SK-N-SH (cell line): ENCODE measurements at regions not wholly inside any gene's neighbourhood (a gene's known extent, or its start where the extent isn't known, plus 50 kb on each side); places are given as distances from the start of the nearest gene placed in this dataset.

Source experiments
- CTCF ChIA-PET: fragments of 300-600, 350-600 bp; formaldehyde crosslinking; extraction: SDS; loops from one replicate; lab custom pipeline; 2021; lab: Yijun Ruan, JAX
- POLR2A ChIA-PET: fragments of 350-600 bp; sonication (Branson Sonifier 250); formaldehyde crosslinking; extraction: SDS; loops from one replicate; lab custom pipeline; 2020; ENCODE audit warnings: antibody characterized with exemption, inconsistent platforms; lab: Yijun Ruan, JAX
- DNase-seq: peaks from one replicate; pipeline ENCODE4 v3.0.0; 2012
- H2AFZ ChIP-seq: fragments of 200-600 bp; sonication (generic); 2 replicates; pipeline ENCODE4 v1.8.1; 2016; ENCODE audit warnings: antibody characterized with exemption, mild to moderate bottlenecking, low read depth
- H3F3A ChIP-seq: fragments of 200-600 bp; sonication (generic); replicated peaks from 2 replicates; pipeline ENCODE3; 2016; ENCODE audit warnings: antibody characterized with exemption, mild to moderate bottlenecking; ENCODE audit not compliant: insufficient read depth
- H3K27ac ChIP-seq, 2 experiments: fragments of 200-500 bp in 1 of 2; fragments of 200-600 bp in 1 of 2; sonication (Bioruptor generic) in 1 of 2; sonication (generic), shearing (Covaris generic) in 1 of 2; 2 replicates each; pipeline versions ENCODE4 v1.5.1 to v1.6.1; 2014 to 2016; ENCODE audit warnings: low read depth in 2 of 2, inconsistent platforms in 1 of 2, low read length in 1 of 2, mild to moderate bottlenecking in 1 of 2, mixed read lengths in 1 of 2
- H3K27me3 ChIP-seq: fragments of 200-600 bp; sonication (generic), shearing (Covaris generic); 2 replicates; pipeline ENCODE4 v1.6.1; 2016; ENCODE audit warnings: mixed run types; ENCODE audit not compliant: insufficient read depth
- H3K36me3 ChIP-seq, 2 experiments: fragments of 200-500 bp in 1 of 2; fragments of 200-600 bp in 1 of 2; sonication (Bioruptor generic) in 1 of 2; sonication (generic) in 1 of 2; replicated peaks in 1 of 2; 2 replicates each; pipeline versions ENCODE3 to v1.5.1; 2014 to 2016; ENCODE audit warnings: low read length in 1 of 2, mild to moderate bottlenecking in 1 of 2; ENCODE audit not compliant: insufficient read depth in 2 of 2, control insufficient read depth in 1 of 2
- H3K4me1 ChIP-seq, 2 experiments: fragments of 200-500 bp in 1 of 2; fragments of 200-600 bp in 1 of 2; sonication (Bioruptor generic) in 1 of 2; sonication (generic), shearing (Covaris generic) in 1 of 2; 2 replicates each; pipeline versions ENCODE4 v1.5.1 to v1.6.1; 2014 to 2016; ENCODE audit warnings: low read depth in 1 of 2, low read length in 1 of 2, mixed run types in 1 of 2; ENCODE audit not compliant: insufficient read depth in 2 of 2, control insufficient read depth in 1 of 2
- H3K4me2 ChIP-seq: fragments of 200-600 bp; sonication (generic), shearing (Covaris generic); 2 replicates; pipeline ENCODE4 v1.6.1; 2017; ENCODE audit warnings: mixed run types
- H3K4me3 ChIP-seq, 2 experiments: fragments of 200-500 bp in 1 of 2; fragments of 200-600 bp in 1 of 2; sonication (Bioruptor generic) in 1 of 2; sonication (generic), shearing (Covaris generic) in 1 of 2; 2 replicates each; pipeline versions ENCODE4 v1.5.1 to v1.8.1; 2014 to 2016; ENCODE audit warnings: low read depth in 2 of 2, inconsistent platforms in 1 of 2, low read length in 1 of 2, mild to moderate bottlenecking in 1 of 2, mixed read lengths in 1 of 2, moderate library complexity in 1 of 2
- H3K79me2 ChIP-seq: fragments of 200-600 bp; sonication (generic); 2 replicates; pipeline ENCODE4 v1.8.1; 2017; ENCODE audit warnings: mild to moderate bottlenecking; ENCODE audit not compliant: insufficient read depth
- H3K9ac ChIP-seq: fragments of 200-600 bp; sonication (generic); 2 replicates; pipeline ENCODE4 v1.6.1; 2017; ENCODE audit warnings: mixed run types
- H3K9me2 ChIP-seq: fragments of 200-600 bp; sonication (generic); 2 replicates; pipeline ENCODE4 v1.6.1; 2017; ENCODE audit warnings: mixed run types
- H3K9me3 ChIP-seq: fragments of 200-600 bp; sonication (generic); 2 replicates; pipeline ENCODE4 v1.6.1; 2017; ENCODE audit warnings: mixed run types, mild to moderate bottlenecking, moderate library complexity
- H4K20me1 ChIP-seq: fragments of 200-600 bp; sonication (generic); 2 replicates; pipeline ENCODE4 v1.6.1; 2017; ENCODE audit warnings: mild to moderate bottlenecking, mixed run types; ENCODE audit not compliant: insufficient read depth
- CHD2 ChIP-seq: fragments of 150-350 bp; IDR thresholded peaks from 2 replicates; pipeline ENCODE4 v1.6.1; 2018; ENCODE audit warnings: low read length; ENCODE audit not compliant: partially characterized antibody
- ELF1 ChIP-seq: IDR thresholded peaks from 2 replicates; pipeline ENCODE4 v1.4.0; 2012
- EP300 ChIP-seq, 2 experiments: IDR thresholded peaks; 2 replicates each; pipeline versions ENCODE4 v1.4.0 to v1.6.1; 2012; ENCODE audit warnings: borderline replicate concordance in 1 of 2, low read depth in 1 of 2, low read length in 1 of 2
- EZH2phosphoT487 ChIP-seq: fragments of 200-600 bp; sonication (generic); IDR thresholded peaks from 2 replicates; pipeline ENCODE4 v1.6.1; 2017; ENCODE audit warnings: low read depth, mixed run types, mild to moderate bottlenecking, antibody characterized with exemption, moderate library complexity, borderline replicate concordance
- FOSL2 ChIP-seq: IDR thresholded peaks from 2 replicates; pipeline ENCODE4 v1.4.0; 2012; ENCODE audit warnings: low read depth, mild to moderate bottlenecking, moderate library complexity, borderline replicate concordance
- FOXJ3 ChIP-seq: sonication (generic); formaldehyde crosslinking; IDR thresholded peaks from 2 replicates; pipeline ENCODE4 v1.5.1; 2020; ENCODE audit warnings: mild to moderate bottlenecking, missing genetic modification reagents
- FOXM1 ChIP-seq: IDR thresholded peaks from 2 replicates; pipeline ENCODE4 v1.4.0; 2012; ENCODE audit warnings: low read depth, mild to moderate bottlenecking
- GATA2 ChIP-seq: sonication (generic); formaldehyde crosslinking; IDR thresholded peaks from 2 replicates; pipeline ENCODE4 v1.5.0; 2020; ENCODE audit warnings: mild to moderate bottlenecking, missing genetic modification reagents
- NRF1 ChIP-seq: IDR thresholded peaks from 2 replicates; pipeline ENCODE4 v1.6.1; 2012; ENCODE audit warnings: low read depth, mild to moderate bottlenecking, low read length
- RCOR1 ChIP-seq: fragments of 150-350 bp; IDR thresholded peaks from 2 replicates; pipeline ENCODE4 v1.6.1; 2017; ENCODE audit warnings: antibody characterized with exemption, low read length
- REST ChIP-seq: IDR thresholded peaks from 2 replicates; pipeline ENCODE4 v1.6.1; 2012; ENCODE audit warnings: mild to moderate bottlenecking, low read depth, low read length, moderate library complexity
- RFX5 ChIP-seq: IDR thresholded peaks from 2 replicates; pipeline ENCODE4 v1.6.1; 2012; ENCODE audit warnings: mild to moderate bottlenecking, improper control_type of control experiment, low read length
- RXRA ChIP-seq: IDR thresholded peaks from 2 replicates; pipeline ENCODE4 v1.4.0; 2012; ENCODE audit warnings: low read depth, mild to moderate bottlenecking, borderline replicate concordance
- SMC3 ChIP-seq: IDR thresholded peaks from 2 replicates; pipeline ENCODE4 v1.6.1; 2012; ENCODE audit warnings: low read depth, low read length, improper control_type of control experiment
- TAF1 ChIP-seq: IDR thresholded peaks from 2 replicates; pipeline ENCODE4 v1.6.1; 2012; ENCODE audit warnings: low read depth, mild to moderate bottlenecking, low read length, moderate library complexity, borderline replicate concordance
- TCF12 ChIP-seq: IDR thresholded peaks from 2 replicates; pipeline ENCODE4 v1.4.0; 2012
- TEAD4 ChIP-seq: IDR thresholded peaks from 2 replicates; pipeline ENCODE4 v1.4.0; 2012; ENCODE audit warnings: mild to moderate bottlenecking, borderline replicate concordance; ENCODE audit not compliant: insufficient read depth
- YY1 ChIP-seq: IDR thresholded peaks from 2 replicates; pipeline ENCODE4 v1.4.0; 2012; ENCODE audit warnings: low read depth, mild to moderate bottlenecking
- WGBS: methylation state at CpG from one replicate; pipeline ENCODE4 v1.1.6; 2017; ENCODE audit warnings: low lambda C conversion rate; 5-methylcytosine and 5-hydroxymethylcytosine counted together
- TF ChIP-seq, protein P1 (sequence below): fragments of 150-350 bp; IDR thresholded peaks from 2 replicates; pipeline ENCODE4 v1.6.1; 2016; ENCODE audit warnings: mild to moderate bottlenecking, low read depth, low read length

GRCh38 chr16:11447836-11448235 lies 102.6 kb downstream of the RMI2 start (continued):
- TF ChIP-seq ELF1 = no peak
- no peak for TF ChIP-seq RXRA

- H3K9ac ChIP-seq = no peak overlapping the region
- no peaks in the 10 kb centered on the region for H4K20me1 ChIP-seq
- H3K4me1 ChIP-seq = peaks cover 0 to 7% of the 10 kb centered on the region in 2 experiments; a peak in 1 of 4 replicates
- no peak for DNase-seq
- no peaks in the 10 kb centered on the region for H3K9me3 ChIP-seq
- H3K27ac ChIP-seq = no peak overlapping the region
- POLR2A ChIA-PET = no interaction called here
- no peaks in the 10 kb centered on the region for H3K27me3 ChIP-seq
- no peaks in the 10 kb centered on the region for H3K36me3 ChIP-seq
- no peak for TF ChIP-seq NRF1
- no peak for TF ChIP-seq FOXM1
- H3K9me2 ChIP-seq = no peaks in the 10 kb centered on the region
- 66% methylated on average over 7 of the region's 13 CpGs for WGBS
- CTCF ChIA-PET = no interaction called here
- H2AFZ ChIP-seq = no peak overlapping the region
- H3K79me2 ChIP-seq = no peaks in the 10 kb centered on the region
- H3F3A ChIP-seq = no peaks in the 10 kb centered on the region
- no peak overlapping the region for H3K4me3 ChIP-seq
- H3K4me2 ChIP-seq = no peak overlapping the region
Measured at GRCh38 chr16:11448796-11449416, 103.6 kb downstream of the RMI2 start.

DNA sequence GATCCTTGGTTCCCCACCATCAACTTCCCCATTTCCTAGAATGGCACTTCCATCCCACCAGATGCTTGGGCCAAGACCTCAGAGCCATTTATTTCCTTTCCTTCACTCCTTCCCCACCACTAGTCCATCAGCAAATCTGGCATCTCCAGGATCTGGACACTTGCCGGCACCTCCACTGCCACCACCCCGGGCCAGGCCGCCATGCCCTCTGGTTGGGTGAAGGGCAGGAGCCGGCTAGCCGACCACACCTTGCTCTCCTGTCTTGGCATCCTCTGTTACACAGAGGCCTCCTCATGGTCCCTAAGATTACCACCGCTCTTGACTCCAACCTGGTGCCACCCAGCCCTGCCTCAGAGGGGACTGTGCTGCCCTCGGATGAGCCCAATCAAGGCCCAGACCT lies 104.5 kb downstream of the RMI2 start:
- peaks cover 0 to 7% of the 10 kb centered on the region in 2 experiments; a peak in 1 of 4 replicates for H3K4me1 ChIP-seq
- CTCF ChIA-PET = no interaction called here

More for the DNA sequence above, 104.5 kb downstream of the RMI2 start:
- POLR2A ChIA-PET = no interaction called here
- H3K36me3 ChIP-seq = no peaks in the 10 kb centered on the region
- H3K79me2 ChIP-seq = no peaks in the 10 kb centered on the region
- H3K9me3 ChIP-seq = 0 out of 2 replicates have a peak, but pooled peaks cover 2% of the 10 kb centered on the region
- no peak for TF ChIP-seq FOSL2
- TF ChIP-seq, protein P1, sequence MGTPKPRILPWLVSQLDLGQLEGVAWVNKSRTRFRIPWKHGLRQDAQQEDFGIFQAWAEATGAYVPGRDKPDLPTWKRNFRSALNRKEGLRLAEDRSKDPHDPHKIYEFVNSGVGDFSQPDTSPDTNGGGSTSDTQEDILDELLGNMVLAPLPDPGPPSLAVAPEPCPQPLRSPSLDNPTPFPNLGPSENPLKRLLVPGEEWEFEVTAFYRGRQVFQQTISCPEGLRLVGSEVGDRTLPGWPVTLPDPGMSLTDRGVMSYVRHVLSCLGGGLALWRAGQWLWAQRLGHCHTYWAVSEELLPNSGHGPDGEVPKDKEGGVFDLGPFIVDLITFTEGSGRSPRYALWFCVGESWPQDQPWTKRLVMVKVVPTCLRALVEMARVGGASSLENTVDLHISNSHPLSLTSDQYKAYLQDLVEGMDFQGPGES = no peak
- TF ChIP-seq TCF12 = no peak
- TF ChIP-seq EZH2phosphoT487 = no peak
- no peak for TF ChIP-seq EP300 (IDR thresholded peaks at IDR 0.05; ENCODE audit: borderline replicate concordance in 1 of 2, low read depth in 1 of 2, low read length in 1 of 2)
- no peak for TF ChIP-seq ELF1
- TF ChIP-seq REST = no peak
- no peak for TF ChIP-seq FOXJ3
- TF ChIP-seq RCOR1 = no peak
- no peak for TF ChIP-seq NRF1
- TF ChIP-seq CHD2 = no peak
- no peak for TF ChIP-seq FOXM1
- no peak for TF ChIP-seq RFX5
- TF ChIP-seq TAF1 = no peak
- no peak for TF ChIP-seq SMC3
- no peak for TF ChIP-seq RXRA
- no peak for TF ChIP-seq YY1
- TF ChIP-seq TEAD4 = no peak
- TF ChIP-seq GATA2 (CRISPR knock-in tag) = no peak
- no peaks in the 10 kb centered on the region for H3K27me3 ChIP-seq
- no peak overlapping the region for H3K27ac ChIP-seq
- no peak overlapping the region for H3K4me3 ChIP-seq
- DNase-seq = no peak
- H3K9me2 ChIP-seq = no peaks in the 10 kb centered on the region
- no peaks in the 10 kb centered on the region for H3F3A ChIP-seq
- no peaks in the 10 kb centered on the region for H4K20me1 ChIP-seq
- no peak overlapping the region for H3K4me2 ChIP-seq
- WGBS = 80% methylated on average over 4 of the region's 7 CpGs
- H2AFZ ChIP-seq = no peak overlapping the region
- H3K9ac ChIP-seq = no peak overlapping the region
